GM18907 (cell line): ENCODE measurements at regions not wholly inside any gene's neighbourhood (a gene's known extent, or its start where the extent isn't known, plus 50 kb on each side); places are given as distances from the start of the nearest gene placed in this dataset.
"Not testable (repeated sequence)": the region's sequence is repeated elsewhere in the genome, so short reads cannot be mapped to it uniquely, and the experiment has no call there.

Experiments used
- ATAC-seq: cut with Tn5 transposase; IDR thresholded peaks from one replicate; pipeline ENCODE4 v1.9.1; 2021; ENCODE audit warnings: mild to moderate bottlenecking, moderate library complexity; ENCODE audit not compliant: unreplicated experiment

DNA sequence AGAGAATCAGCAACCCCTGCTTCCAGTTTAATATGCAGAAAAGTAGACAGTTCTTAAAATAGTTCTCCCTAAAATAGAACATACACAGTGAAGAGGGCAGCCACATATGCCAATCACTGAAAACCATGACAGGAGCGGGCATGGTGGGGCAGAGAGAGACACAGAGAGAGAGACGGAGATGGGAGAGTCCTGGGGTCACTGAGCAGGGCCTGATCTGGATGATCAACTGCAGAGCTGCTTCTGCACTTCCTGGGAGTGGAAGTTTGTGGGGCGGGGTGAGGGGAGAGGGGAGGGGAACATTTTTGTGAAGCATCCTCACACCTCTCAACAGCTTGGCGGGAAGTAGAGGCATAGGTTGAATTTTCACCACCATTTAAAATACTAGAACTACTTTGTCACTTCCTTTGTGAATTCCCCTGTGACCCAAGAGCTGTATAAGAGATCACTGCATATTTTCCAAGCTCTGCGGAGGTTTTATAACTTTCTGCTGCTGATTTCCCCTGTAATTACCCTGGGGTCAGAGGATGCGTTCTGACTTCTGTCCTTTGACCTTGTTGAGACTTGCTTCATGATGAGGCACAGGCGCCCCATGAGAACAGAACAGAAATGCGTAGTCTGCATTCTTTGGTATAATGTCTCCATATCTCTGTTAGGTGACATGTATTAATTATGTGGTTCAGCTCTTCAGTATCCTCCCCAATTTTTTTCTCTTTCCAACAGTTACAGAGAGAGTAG is 419.4 kb downstream of the BRD1 start:
- ATAC-seq = no peak

- no peak for ATAC-seq
Measured at GRCh38 chr22:49406879-49407587, 420.6 kb downstream of the BRD1 start.

- no peak for ATAC-seq
Measured at GRCh38 chr22:49406047-49406650, 421.5 kb downstream of the BRD1 start.

DNA sequence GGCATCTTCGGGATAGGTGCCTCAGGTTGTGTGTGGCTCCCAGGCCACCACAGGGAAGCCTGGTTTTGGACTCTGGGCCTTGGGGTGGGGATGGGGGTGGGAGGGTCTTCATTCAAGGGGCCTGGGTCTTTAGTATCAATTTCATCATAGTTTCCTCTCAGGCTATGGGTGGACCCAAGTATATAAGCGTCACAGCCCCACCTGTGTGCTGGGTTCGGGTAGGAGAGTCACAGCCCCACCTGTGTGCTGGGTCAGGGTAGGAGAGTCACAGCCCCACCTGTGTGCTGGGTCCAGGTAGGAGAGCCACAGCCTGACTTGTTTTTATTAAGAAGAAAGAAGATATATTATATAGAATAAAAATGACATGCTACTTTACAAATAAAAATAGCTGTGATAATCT is 422.1 kb downstream of the BRD1 start:
- ATAC-seq = no peak

DNA sequence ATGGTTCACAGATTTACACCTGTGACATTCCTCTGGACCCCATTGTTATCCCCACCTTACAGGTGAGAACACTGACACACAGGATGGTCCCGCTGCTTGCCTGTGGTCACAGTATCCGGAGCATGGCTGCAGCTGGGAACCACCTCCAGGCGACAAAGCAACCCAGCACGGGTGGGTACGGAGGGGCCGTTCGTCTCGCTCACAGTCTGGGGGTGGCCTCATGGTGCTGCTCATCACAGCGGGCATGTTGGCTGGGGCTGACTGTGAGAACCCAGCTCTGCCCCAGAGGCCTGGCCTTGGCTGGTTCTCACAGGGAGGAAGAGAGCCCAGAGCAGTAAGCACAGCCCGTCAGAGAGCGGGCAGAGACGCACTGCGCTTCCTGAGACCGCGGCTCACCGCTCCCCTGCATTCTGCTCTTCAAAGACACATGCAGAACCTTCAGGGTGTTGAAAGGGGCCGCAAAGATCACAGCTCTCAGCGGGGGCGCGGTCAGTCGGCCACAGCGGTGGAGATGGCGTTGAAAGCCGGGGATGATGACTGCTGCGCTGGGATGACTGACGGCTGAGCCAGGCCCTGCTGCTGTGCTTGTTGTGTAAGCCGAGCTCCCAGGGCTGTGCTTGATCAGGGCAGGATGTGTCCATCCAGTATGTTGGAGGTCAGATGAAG is 423.0 kb downstream of the BRD1 start:
- ATAC-seq = no peak

DNA sequence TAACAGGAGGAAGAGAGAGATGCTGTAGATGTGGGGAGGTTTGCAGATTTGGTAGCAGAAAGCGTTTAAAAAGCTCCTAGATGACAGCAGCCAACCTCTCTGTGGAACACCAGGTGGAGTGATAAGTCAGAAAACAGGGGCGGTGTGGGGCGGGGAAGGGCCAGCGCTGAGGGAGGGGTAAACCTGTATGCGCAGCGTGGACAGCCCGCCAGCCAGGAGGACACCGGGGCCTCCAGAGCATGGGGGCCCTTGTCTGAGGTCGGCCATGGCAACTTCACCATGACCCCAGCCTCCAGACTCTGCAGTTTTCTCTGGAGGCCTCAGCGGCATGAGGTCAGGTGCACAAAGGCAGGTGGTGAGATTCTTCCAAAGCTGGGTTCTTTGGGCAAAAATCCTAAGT is 423.7 kb downstream of the BRD1 start:
- no peak for ATAC-seq

- no peak for ATAC-seq
Measured at GRCh38 chr22:49403102-49403501, 424.6 kb downstream of the BRD1 start.

GRCh38 chr22:49402169-49402568 is 425.5 kb downstream of the BRD1 start:
- ATAC-seq = no peak

DNA sequence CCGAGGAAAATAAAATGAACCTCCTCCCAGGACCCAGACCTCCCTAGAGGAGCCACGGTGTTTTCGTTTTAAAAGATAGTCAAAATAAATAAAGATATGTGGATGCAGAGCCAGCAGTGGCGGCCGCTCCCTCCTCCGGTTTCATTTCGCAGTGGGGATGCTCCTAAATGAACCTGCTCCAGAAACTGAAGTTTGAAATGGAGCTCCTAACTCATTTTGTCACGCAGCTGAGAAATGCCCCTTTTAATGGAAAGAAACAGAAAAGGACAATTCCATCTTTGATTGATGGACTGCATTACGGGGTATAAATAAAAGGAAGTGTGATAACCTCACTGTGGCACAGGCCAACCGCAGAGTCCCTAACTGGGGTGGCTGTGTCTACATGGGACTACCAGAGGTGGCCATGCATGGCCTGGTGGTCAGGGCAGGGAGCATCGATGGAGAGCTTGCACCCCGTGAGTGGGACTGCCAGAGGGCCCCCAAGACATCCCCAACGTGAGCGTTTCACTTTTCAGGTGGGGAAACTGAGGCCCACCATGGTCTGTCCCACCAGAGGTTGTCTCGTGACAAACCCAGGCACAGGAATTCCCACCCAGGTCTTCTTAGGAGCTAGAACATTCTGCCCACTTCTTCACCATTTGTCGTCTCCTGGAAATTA is 426.6 kb downstream of the BRD1 start:
- no peak for ATAC-seq

- no peak for ATAC-seq
Measured at GRCh38 chr22:49400136-49400940, 427.3 kb downstream of the BRD1 start.

GRCh38 chr22:49398646-49399045 is 429.0 kb downstream of the BRD1 start:
- ATAC-seq = no peak

DNA sequence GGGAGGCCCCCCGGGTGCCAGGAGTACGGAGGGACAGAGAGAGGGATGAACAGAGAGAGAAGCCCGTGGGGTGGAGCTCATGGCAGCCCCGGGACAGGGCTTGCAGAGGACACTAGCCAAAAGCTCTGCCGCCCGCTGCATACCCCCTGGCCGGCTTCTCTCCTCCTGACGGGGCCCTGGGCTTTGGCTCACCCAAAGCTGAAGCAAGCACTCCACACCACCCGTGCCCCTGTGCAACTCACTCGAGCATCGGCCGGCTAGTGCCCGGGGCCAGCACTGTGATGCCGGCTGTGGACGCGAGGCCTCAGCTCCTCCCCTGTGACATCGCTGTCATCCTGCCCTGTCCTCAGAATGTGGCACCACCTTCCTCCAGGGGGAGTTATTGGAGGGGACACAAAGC is 429.6 kb downstream of the BRD1 start:
- no peak for ATAC-seq

DNA sequence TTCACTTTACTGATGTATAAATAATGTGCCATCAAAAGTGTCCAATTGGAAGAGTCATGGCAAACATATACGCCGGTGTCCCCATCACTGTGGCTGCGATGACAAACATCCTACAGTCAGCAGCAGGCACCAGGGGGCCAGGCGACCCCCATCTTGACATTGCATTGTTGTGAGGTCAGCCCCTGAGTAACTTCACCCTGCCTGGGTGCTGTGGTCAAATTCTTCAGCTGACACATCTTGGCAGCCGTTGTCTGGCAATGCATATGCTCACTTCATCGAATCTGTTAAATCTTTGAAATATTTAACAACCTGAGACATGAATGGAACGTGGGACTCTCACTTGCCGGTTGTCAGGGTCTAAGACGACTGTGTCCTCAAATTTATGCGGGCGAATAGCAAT is 430.9 kb downstream of the BRD1 start:
- no peak for ATAC-seq

DNA sequence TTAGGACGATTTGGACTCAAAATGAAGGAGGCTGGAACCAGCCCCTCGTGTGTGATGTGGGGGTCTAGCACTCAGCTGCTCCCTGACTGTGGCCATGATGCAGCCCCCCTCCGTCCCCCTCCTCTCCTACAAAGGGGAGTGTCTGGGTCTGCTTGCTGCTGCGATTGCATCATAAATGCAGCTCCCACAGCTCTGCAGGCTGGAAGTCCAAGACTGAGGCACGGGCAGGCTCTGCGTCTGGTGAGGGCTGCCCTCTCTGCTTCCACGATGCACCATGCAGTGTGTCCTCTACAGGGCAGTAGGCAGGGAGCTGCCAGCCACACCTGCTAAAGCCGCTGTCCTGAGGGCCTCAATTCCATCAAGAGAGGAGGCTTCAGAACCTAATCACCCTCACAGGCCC is 432.1 kb downstream of the BRD1 start:
- ATAC-seq = no peak

GRCh38 chr22:49395062-49395461 is 432.6 kb downstream of the BRD1 start:
- not testable (repeated sequence) for ATAC-seq

GRCh38 chr22:49394116-49394785 is 433.4 kb downstream of the BRD1 start:
- ATAC-seq = no peak

GRCh38 chr22:49393526-49393925 is 434.1 kb downstream of the BRD1 start:
- ATAC-seq = no peak

GRCh38 chr22:49392841-49393510 is 434.7 kb downstream of the BRD1 start:
- ATAC-seq = no peak

GRCh38 chr22:49392247-49392646 is 435.4 kb downstream of the BRD1 start:
- no peak for ATAC-seq
